Naive B cell (primary cell): ENCODE measurements at regions not wholly inside any gene's neighbourhood (a gene's known extent, or its start where the extent isn't known, plus 50 kb on each side); places are given as distances from the start of the nearest gene placed in this dataset.
"Not testable (repeated sequence)": the region's sequence is repeated elsewhere in the genome, so short reads cannot be mapped to it uniquely, and the experiment has no call there.

Experiments used
- ATAC-seq, 2 donors: fragments of 150-1000 bp; cut with Tn5 transposase; 2 replicates each; pipeline ENCODE4 v1.10.0; 2021; ENCODE audit warnings: low read depth in 2 of 2, mild to moderate bottlenecking in 2 of 2, moderate library complexity in 2 of 2
- DNase-seq: peaks from one replicate; pipeline ENCODE4 v3.0.0; 2022
- H3K27ac Mint-ChIP-seq, 6 donors: one replicate each; pipeline ENCODE4 v1.8.0; 2020 to 2022; ENCODE audit warnings: mild to moderate bottlenecking in 6 of 6, mixed read lengths in 6 of 6, moderate library complexity in 5 of 6, inconsistent platforms in 2 of 6
- H3K27me3 Mint-ChIP-seq, 3 donors: one replicate each; pipeline ENCODE4 v1.8.0; 2021 to 2022; ENCODE audit warnings: mixed read lengths in 3 of 3, mild to moderate bottlenecking in 1 of 3
- H3K36me3 Mint-ChIP-seq, 2 donors: one replicate each; pipeline ENCODE4 v1.8.0; 2020 to 2022; ENCODE audit warnings: mixed read lengths in 2 of 2, inconsistent platforms in 1 of 2, mild to moderate bottlenecking in 1 of 2
- H3K4me1 Mint-ChIP-seq, 3 donors: one replicate each; pipeline ENCODE4 v1.8.0; 2020 to 2022; ENCODE audit warnings: mixed read lengths in 3 of 3, inconsistent platforms in 1 of 3, mild to moderate bottlenecking in 1 of 3, moderate library complexity in 1 of 3
- H3K4me3 Mint-ChIP-seq, 8 donors: one replicate each; pipeline ENCODE4 v1.8.0; 2020 to 2022; ENCODE audit warnings: mild to moderate bottlenecking in 8 of 8, mixed read lengths in 8 of 8, moderate library complexity in 8 of 8, inconsistent platforms in 2 of 8
- H3K9me3 Mint-ChIP-seq, 7 donors: one replicate each; pipeline ENCODE4 v1.8.0; 2020 to 2022; ENCODE audit warnings: mixed read lengths in 7 of 7, mild to moderate bottlenecking in 5 of 7, inconsistent platforms in 2 of 7, moderate library complexity in 1 of 7

DNA sequence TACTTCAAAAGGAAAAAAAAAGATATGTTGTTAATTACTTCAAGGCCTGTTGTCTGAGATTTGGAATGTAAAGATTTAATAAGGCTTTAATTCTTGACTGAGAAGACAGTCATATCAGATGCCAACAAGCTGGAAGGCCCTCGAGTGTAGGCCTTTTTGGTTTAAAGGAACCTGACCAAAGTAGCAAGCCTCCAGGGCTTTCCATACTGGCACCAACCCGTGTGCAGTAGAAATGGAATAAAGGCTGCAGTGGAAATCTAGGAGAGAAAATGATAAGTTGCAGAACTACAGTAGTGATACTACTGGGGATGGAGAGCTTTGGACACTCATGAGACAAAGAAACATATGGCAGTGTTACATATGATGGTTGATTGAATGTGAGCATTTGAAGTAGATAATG is 358.0 kb downstream of the TAF11L14 start:
- Mint-ChIP-seq H3K9me3 (no peaks in the 10 kb centered on the region), H3K4me1 (no peaks in the 10 kb centered on the region), H3K4me3 (no peak overlapping the region), H3K27ac (no peak overlapping the region), H3K27me3 (no peaks in the 10 kb centered on the region), H3K36me3 (no peaks in the 10 kb centered on the region)
- no peak for ATAC-seq
- DNase-seq: no peak

DNA sequence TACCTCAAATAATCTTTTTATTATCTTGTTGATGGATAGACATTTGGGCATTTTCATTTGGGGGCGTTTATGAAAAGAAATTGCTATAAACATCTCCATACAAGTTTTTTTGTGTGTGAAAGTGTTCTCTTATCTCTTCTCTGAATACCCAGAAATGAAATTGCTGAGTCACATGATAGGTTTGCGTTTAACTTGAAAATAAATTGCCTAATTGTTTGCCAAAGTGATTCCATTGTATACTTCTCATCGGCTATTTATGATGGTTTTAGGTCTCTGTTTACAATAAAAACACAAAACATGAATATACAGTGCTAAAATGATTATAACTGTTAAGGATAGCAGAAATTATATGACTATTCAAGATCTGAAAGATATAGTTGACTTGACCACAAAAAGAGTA is 361.7 kb downstream of the TAF11L14 start:
- no peaks in the 10 kb centered on the region for H3K9me3 Mint-ChIP-seq
- DNase-seq (no peak), ATAC-seq (no peak)
- no peak overlapping the region for H3K27ac Mint-ChIP-seq
- H3K27me3 Mint-ChIP-seq: no peaks in the 10 kb centered on the region
- H3K36me3 Mint-ChIP-seq: no peaks in the 10 kb centered on the region
- no peak overlapping the region for H3K4me3 Mint-ChIP-seq
- no peaks in the 10 kb centered on the region for H3K4me1 Mint-ChIP-seq

DNA sequence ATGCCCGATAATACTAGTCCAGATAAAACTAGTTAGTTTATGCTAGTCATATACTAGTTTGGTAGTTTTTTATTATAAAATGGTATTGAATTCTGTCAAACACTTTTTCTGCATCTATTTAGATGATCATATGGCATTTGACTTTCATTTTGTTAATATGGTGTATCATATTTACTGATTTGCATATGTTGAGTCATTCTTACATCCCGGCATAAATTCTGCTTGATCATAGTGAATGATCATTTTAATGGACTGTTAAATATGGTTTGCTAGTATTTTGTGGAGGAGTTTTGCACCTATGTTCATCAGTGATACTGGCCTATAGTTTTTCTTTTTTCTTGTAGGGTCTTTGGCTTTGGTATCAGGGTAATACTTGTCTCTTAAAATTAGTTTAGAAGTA is 365.6 kb downstream of the TAF11L14 start:
- DNase-seq: no peak
- Mint-ChIP-seq H3K27me3 (no peaks in the 10 kb centered on the region), H3K36me3 (no peaks in the 10 kb centered on the region), H3K9me3 (peaks cover 0 to 5% (median 0%) of the 10 kb centered on the region in 7 donors), H3K27ac (no peak overlapping the region), H3K4me3 (no peak overlapping the region), H3K4me1 (no peaks in the 10 kb centered on the region)
- ATAC-seq: no peak

DNA sequence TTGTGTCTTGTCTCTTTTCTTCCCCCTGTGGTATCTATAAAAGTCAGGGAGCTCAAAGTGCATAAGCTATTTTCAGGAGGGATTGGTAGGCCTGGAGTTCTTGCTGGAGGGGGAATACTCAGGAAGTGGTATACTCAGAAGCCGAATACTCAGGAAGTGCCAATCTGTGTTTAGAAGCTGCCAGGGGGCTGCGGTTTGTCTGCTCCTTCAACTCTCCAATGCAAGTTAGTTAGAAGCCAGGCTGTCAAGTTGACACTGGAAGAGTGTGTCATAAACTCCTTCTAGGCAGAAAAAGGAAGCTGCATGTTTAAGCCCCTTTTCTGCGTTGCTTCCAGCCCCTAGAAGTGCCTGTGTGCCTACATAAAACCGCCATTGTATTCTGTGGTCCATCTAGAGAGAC is 366.5 kb downstream of the TAF11L14 start:
- peaks cover 0 to 11% (median 7%) of the 10 kb centered on the region in 7 donors for H3K9me3 Mint-ChIP-seq
- H3K4me1 Mint-ChIP-seq: no peaks in the 10 kb centered on the region
- peaks cover 0 to 3% (median 0%) of the 10 kb centered on the region in 3 donors for H3K27me3 Mint-ChIP-seq
- ATAC-seq (no peak), DNase-seq (no peak)
- H3K4me3 Mint-ChIP-seq: no peak overlapping the region
- H3K27ac Mint-ChIP-seq: no peak overlapping the region
- no peaks in the 10 kb centered on the region for H3K36me3 Mint-ChIP-seq

DNA sequence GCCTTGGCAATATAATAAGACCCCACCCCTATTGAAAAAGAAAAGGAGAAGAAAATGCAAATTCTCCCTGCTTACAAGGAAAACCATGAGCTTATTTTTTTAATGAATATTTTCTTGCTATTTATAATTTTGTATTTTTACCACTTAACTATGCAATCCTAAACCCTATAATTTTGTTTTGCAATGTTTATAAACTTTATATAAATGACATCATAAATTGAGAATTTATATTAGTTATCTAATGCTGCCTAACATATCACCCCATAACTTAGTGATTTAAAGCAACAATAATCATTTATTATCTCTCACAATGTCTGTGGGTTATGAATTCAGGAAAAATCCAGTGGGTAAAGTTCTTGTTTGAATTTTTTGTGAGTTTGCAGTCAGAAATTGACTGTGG is 369.1 kb downstream of the TAF11L14 start:
- Mint-ChIP-seq H3K9me3 (peaks cover 3 to 11% (median 7%) of the 10 kb centered on the region in 7 donors), H3K27ac (no peak overlapping the region), H3K36me3 (no peaks in the 10 kb centered on the region), H3K4me3 (no peak overlapping the region), H3K27me3 (peaks cover 0 to 5% (median 0%) of the 10 kb centered on the region in 3 donors), H3K4me1 (no peaks in the 10 kb centered on the region)
- DNase-seq: no peak
- no peak for ATAC-seq

DNA sequence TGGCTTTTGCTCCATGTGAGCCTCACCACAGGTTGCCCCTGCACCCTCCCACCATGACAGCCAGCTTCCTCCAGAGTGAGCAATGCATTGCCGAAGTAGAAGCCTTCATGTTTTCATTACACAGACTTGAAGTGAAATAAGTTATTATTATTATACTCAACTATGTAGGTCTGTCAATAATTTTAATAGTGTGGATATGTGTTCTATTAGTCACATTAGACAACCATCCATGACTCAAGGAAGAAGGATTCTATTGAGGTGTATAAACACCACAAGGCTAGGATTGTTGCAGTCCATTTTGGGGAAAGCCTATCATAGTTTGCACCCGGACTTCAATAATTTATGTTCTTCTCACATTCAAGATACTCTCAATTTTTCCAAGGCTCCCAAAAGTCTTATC is 369.5 kb downstream of the TAF11L14 start:
- Mint-ChIP-seq H3K4me1 (no peaks in the 10 kb centered on the region), H3K27ac (no peak overlapping the region), H3K4me3 (no peak overlapping the region), H3K27me3 (peaks cover 0 to 5% (median 0%) of the 10 kb centered on the region in 3 donors), H3K36me3 (no peaks in the 10 kb centered on the region), H3K9me3 (peaks cover 3 to 11% (median 7%) of the 10 kb centered on the region in 7 donors)
- no peak for ATAC-seq
- DNase-seq: no peak

DNA sequence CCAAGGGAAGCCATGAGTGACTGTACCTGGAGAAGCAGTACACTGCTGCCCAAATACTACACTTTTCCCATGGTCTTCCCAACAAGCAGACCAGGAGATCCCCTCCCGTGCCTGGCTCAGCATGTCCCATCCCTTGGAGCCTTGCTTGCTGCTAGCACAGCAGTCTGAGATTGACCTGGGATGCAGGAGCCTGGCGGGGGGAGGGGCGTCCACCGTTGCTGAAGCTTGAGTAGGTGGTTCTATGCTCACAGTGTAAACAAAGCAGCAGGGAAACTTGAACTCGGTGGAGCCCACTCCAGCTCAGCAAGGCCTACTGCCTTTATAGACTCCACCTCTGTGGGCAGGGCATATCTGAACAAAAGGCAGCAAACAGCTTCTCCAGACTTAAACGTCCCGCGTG is 372.0 kb downstream of the TAF11L14 start:
- not testable (repeated sequence) for H3K27ac Mint-ChIP-seq, ATAC-seq, DNase-seq, H3K4me1 Mint-ChIP-seq, H3K36me3 Mint-ChIP-seq, H3K4me3 Mint-ChIP-seq, H3K27me3 Mint-ChIP-seq
- peaks cover 3 to 11% (median 7%) of the 10 kb centered on the region in 7 donors for H3K9me3 Mint-ChIP-seq

DNA sequence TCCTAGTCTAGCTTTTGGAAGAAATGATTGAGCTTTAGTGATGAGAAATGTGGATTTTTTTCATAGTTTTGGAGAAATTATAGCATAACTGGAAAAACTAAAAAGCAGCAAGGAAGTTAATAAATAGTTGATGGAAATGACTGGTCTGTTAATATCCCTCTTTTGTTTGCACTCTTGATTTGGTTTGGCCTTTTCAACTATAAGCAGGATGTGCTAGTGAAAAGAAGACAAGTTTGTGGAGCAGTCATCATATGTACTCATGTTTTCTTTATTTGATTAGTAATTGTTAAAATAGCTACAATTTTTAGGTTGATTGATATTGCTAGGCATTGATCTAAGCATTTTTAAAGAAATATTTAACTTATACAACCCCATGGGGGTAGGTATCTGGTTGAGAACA is 374.7 kb downstream of the TAF11L14 start:
- H3K27ac Mint-ChIP-seq: no peak overlapping the region
- H3K9me3 Mint-ChIP-seq: peaks cover 2 to 11% (median 6%) of the 10 kb centered on the region in 7 donors
- H3K27me3 Mint-ChIP-seq: peaks cover 0 to 5% (median 0%) of the 10 kb centered on the region in 3 donors
- ATAC-seq: no peak
- no peak overlapping the region for H3K4me3 Mint-ChIP-seq
- no peaks in the 10 kb centered on the region for H3K36me3 Mint-ChIP-seq
- DNase-seq: no peak
- no peaks in the 10 kb centered on the region for H3K4me1 Mint-ChIP-seq

DNA sequence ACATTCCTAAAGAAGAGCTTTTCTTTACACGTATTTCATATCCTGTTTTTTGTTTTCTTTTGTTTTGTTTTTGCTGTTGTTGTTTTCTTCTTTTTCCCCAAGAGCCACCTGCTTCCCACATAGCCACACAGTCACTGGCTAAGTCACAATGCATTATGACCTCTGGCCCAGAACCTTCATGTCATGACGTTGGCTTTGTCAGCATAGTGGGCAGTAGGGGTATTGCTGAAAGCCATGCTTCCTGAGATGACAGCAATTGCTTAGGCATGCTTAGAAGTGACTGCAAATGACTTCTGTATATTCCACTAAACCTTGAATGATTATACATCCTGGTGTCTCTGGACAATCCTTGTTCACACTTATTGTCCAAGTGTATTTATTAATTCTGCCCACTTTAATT is 375.8 kb downstream of the TAF11L14 start:
- no peak overlapping the region for H3K27ac Mint-ChIP-seq
- no peak for DNase-seq
- peaks cover 0 to 5% (median 0%) of the 10 kb centered on the region in 3 donors for H3K27me3 Mint-ChIP-seq
- H3K36me3 Mint-ChIP-seq: no peaks in the 10 kb centered on the region
- no peak for ATAC-seq
- no peaks in the 10 kb centered on the region for H3K4me1 Mint-ChIP-seq
- no peak overlapping the region for H3K4me3 Mint-ChIP-seq
- peaks cover 0 to 5% (median 4%) of the 10 kb centered on the region in 7 donors for H3K9me3 Mint-ChIP-seq

DNA sequence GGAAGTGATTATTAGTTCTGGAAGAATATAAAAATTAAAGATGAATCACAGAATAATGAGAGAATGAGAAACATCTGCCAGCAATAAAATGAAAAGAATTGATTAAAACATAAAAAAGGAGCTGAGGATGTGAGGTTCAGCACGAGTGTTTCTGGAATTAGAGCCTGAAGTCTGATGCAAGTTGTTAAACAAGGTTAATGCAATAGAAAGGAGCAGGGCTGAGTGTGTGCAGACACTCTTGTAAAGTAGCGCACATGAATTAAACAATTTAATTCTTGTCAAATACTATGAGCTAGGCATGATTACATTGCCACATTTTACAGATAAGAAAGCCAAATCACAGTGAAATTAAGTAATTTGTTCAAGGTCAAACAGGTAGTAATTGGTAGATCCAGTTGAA is 384.2 kb downstream of the TAF11L14 start:
- no peaks in the 10 kb centered on the region for H3K27me3 Mint-ChIP-seq
- DNase-seq (no peak), ATAC-seq (no peak)
- H3K4me3 Mint-ChIP-seq: no peak overlapping the region
- no peak overlapping the region for H3K27ac Mint-ChIP-seq
- H3K36me3 Mint-ChIP-seq: no peaks in the 10 kb centered on the region
- H3K4me1 Mint-ChIP-seq: no peaks in the 10 kb centered on the region
- H3K9me3 Mint-ChIP-seq: peaks cover 0 to 10% (median 5%) of the 10 kb centered on the region in 7 donors

DNA sequence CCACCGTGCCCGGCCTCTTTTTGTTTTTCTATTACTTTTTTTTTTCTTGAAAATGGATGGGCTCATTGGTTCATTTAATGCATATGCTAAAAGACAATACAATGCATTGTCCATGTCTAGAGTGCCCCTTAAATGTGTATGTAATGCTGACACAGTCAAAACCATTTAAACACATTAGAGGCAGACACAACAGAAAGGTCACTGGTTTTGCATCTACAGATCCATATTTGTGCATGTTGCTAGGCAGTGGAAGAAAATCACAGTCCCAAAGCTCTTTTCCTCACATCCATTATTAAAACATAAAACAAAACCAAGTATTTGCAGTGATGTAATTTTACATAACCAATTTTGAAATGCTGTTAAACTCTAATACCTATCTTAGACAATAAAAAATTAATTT is 389.0 kb downstream of the TAF11L14 start:
- ATAC-seq (no peak), DNase-seq (no peak)
- Mint-ChIP-seq H3K4me3 (no peak overlapping the region), H3K27ac (no peak overlapping the region), H3K36me3 (no peaks in the 10 kb centered on the region), H3K27me3 (no peaks in the 10 kb centered on the region), H3K9me3 (peaks cover 0 to 1% (median 0%) of the 10 kb centered on the region in 7 donors), H3K4me1 (peaks cover 0 to 5% (median 0%) of the 10 kb centered on the region in 3 donors)

DNA sequence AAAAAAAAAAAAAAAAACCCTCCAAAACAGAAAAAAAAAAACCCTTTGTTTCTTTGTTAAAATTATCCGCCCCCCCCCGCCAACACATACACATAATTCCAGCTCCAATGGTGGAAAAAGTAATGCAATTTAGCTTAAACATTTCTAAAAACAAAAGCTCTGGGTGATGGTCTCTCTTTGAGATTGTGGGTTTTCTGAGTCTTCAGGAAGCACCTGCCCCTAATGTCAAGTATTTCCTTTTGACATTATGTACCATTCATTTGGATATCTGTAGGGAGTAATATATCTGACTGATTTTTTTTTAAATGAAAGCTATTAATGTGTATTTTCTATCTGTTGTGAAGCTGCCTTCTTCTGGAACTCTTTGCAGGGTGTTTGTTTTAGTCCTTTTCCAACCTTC is 389.7 kb downstream of the TAF11L14 start:
- Mint-ChIP-seq H3K27me3 (no peaks in the 10 kb centered on the region), H3K36me3 (no peaks in the 10 kb centered on the region), H3K27ac (no peak overlapping the region), H3K4me1 (peaks cover 0 to 5% (median 0%) of the 10 kb centered on the region in 3 donors), H3K4me3 (no peak overlapping the region), H3K9me3 (peaks cover 0 to 1% (median 0%) of the 10 kb centered on the region in 7 donors)
- DNase-seq: no peak
- no peak for ATAC-seq

DNA sequence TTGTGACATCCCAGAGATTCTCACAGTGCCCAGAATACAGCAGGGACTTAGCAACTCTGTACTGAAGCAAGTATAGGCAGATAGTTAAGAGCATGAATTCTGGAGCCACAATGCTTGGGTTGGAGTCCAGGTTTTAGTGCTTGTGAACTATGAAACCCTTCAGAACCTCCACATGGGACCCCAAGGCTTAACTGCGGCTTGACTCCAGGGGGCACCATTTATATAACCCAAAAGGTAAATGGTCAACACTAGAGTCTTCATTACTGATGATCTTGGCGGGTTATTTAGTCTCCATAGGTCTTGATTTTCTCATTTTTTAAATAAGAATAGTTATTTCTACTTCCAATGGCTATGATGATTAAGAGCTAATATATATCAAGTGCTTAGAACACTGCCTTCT is 390.3 kb downstream of the TAF11L14 start:
- Mint-ChIP-seq H3K9me3 (peaks cover 0 to 1% (median 0%) of the 10 kb centered on the region in 7 donors), H3K27ac (no peak overlapping the region), H3K4me1 (peaks cover 0 to 5% (median 0%) of the 10 kb centered on the region in 3 donors), H3K27me3 (no peaks in the 10 kb centered on the region), H3K4me3 (no peak overlapping the region), H3K36me3 (no peaks in the 10 kb centered on the region)
- DNase-seq (no peak), ATAC-seq (no peak)

DNA sequence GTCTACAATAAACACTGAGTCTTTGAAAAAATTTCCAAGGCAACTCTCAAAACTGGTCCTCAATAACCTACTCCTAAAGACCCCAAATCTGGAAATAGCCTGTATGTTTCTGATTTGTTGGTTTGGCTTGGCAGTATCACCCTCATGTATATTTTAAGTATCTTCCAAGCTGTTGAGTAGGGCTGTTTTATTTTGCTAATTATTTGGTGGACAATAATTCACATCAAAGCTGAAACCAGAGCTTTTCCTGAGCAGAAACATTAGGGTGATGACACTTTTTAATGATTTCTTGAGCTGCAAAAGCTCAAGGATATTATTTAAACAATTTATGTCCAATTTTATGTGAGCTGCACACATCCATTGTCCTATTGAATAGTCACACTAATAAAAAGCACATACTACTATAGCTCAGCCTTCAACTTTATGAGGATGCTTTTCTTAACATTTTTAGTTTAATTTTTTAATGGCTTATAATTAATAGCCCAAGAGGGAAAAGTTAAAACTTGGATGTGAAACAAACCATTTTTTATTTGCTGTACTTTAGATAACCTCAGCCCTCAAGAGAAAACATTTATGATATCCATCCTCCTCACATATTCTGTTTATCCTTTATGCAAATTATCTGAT is 393.1 kb downstream of the TAF11L14 start:
- DNase-seq (no peak), ATAC-seq (no peak)
- Mint-ChIP-seq H3K4me1 (peaks cover 0 to 5% (median 0%) of the 10 kb centered on the region in 3 donors), H3K9me3 (peaks cover 0 to 4% (median 0%) of the 10 kb centered on the region in 7 donors), H3K36me3 (no peaks in the 10 kb centered on the region), H3K27ac (no peak overlapping the region), H3K27me3 (no peaks in the 10 kb centered on the region), H3K4me3 (no peak overlapping the region)

DNA sequence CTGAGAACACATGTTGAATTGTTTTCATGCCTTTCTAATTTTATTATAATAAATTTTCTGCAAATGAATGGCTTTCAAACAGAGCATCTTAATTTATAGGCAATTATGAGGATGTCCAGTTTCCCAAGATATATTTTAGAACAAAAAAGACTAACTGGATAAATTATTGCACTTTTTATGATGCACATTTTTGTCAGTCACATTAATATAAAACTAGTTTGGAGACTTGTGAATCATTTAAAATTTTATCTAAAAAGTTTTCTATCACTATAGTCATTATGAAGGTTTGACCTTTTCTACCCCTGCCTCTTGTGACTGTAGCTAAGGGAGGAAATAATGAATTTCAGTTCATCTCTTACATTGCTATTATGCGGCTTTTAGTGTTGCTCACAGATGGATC is 393.8 kb downstream of the TAF11L14 start:
- Mint-ChIP-seq H3K9me3 (peaks cover 0 to 6% (median 0%) of the 10 kb centered on the region in 7 donors), H3K4me1 (peaks cover 0 to 5% (median 0%) of the 10 kb centered on the region in 3 donors)

More for the DNA sequence above, 393.8 kb downstream of the TAF11L14 start:
- Mint-ChIP-seq H3K27me3 (no peaks in the 10 kb centered on the region), H3K27ac (no peak overlapping the region), H3K4me3 (no peak overlapping the region), H3K36me3 (no peaks in the 10 kb centered on the region)
- DNase-seq: no peak
- no peak for ATAC-seq
